NB4 (cell line): ENCODE measurements at regions not wholly inside any gene's neighbourhood (a gene's known extent, or its start where the extent isn't known, plus 50 kb on each side); places are given as distances from the start of the nearest gene placed in this dataset.
"Not testable (repeated sequence)": the region's sequence is repeated elsewhere in the genome, so short reads cannot be mapped to it uniquely, and the experiment has no call there.

Experiments
- DNase-seq: peaks from one replicate; pipeline ENCODE4 v3.0.0; 2010; ENCODE audit warnings: low read depth
- H3K4me3 ChIP-seq: one replicate; pipeline ENCODE4 v1.5.1; 2011; ENCODE audit warnings: mild to moderate bottlenecking, low read depth, low read length, moderate library complexity
- CTCF ChIP-seq: IDR thresholded peaks from one replicate; pipeline ENCODE4 v1.5.1; 2012; ENCODE audit warnings: low read depth, low read length
- MYC ChIP-seq: IDR thresholded peaks from 2 replicates; pipeline ENCODE4 v1.6.1; 2011; ENCODE audit warnings: low read depth, low read length
- POLR2A ChIP-seq: IDR thresholded peaks from 2 replicates; pipeline ENCODE4 v1.6.1; 2011; ENCODE audit warnings: mild to moderate bottlenecking; ENCODE audit not compliant: insufficient read length; ENCODE audit errors: extremely low read depth
- TF ChIP-seq, protein P1 (sequence below): IDR thresholded peaks from 2 replicates; pipeline ENCODE4 v1.6.1; 2011; ENCODE audit warnings: low read depth, low read length

DNA sequence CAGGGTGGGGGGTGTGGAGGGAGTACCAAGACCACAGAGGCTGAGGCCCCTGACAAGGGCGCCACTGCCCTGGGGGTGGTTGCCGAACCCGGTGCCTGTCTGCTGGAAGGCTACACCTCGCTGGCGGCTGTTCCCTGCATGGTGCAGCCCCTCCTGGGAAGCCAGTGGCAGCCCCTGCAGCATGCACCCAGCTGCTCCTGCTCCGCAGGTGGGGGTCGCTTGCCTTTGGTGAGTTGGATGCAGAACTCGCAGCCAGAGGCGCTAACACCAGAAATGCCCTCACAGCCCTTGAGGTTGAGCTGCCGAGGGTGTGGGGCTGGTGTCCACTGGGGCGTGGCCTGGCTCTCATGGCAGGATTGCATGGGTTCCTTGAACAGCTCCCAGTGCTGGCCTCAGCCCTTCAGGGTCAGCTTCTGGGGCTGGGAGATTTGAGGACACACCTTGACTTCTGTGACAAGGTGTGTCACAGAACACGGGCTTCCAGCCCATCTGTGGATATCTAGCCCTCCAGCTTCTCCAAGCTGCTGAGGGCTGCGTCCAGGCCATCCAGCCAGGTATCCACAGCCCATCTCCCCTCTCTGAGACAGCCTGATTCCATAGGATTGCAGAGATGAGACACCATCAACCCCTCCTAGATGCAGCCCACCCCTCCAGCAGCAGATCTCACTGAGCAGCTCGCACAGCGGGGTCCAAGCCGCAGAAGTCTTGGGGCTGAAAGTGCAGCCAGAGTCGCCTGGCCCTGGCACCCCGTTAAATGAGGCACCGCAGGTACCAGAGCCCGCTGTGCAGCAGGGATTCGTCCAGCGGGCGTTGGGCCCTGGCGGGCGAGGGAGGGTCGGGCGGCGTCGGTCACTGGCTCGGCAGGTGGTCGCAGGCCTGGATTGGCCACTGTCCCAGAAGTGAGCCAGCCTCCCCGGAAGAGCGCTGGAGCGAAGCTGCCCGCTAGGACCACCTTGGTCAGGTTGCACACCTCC lies 586.3 kb downstream of the KCNJ18 start:
- no peak for TF ChIP-seq POLR2A
- TF ChIP-seq CTCF, result no peak
- no peak for TF ChIP-seq MYC
- TF ChIP-seq, protein P1, sequence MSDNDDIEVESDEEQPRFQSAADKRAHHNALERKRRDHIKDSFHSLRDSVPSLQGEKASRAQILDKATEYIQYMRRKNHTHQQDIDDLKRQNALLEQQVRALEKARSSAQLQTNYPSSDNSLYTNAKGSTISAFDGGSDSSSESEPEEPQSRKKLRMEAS, result no peak
- DNase-seq, result no peak
- H3K4me3 ChIP-seq, result no peak overlapping the region

- TF ChIP-seq, protein P1, result no peak
- TF ChIP-seq MYC (no peak), CTCF (no peak), POLR2A (no peak)
- DNase-seq, result no peak
- no peak overlapping the region for H3K4me3 ChIP-seq
Measured at GRCh38 chr17:22286337-22287041, 594.2 kb downstream of the KCNJ18 start.

DNA sequence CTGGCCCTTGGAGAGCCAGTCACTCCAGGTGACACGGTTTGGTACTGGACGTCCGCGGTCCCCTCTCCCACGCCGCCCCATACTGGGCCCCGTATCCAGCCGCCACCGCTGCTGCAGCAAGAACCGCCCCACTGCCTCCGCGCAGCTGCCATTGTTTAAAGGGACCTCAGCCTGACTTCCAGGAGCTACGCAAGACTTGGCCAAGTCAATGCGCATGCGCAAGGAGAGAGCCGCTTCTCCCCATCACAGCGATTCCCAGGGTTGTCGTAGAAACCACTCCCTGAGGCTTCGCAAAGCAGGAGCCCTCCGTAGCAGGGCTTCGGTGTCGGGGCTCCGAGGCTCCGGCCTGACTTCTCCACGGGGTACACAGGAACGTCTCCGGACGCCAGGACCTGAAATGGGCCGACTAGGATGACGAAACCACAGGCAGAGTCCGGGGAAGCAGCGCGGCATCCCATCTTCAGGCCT lies 606.2 kb downstream of the KCNJ18 start:
- not testable (repeated sequence) for H3K4me3 ChIP-seq, DNase-seq

- no peak overlapping the region for H3K4me3 ChIP-seq
- no peak for DNase-seq
- TF ChIP-seq, protein P1, result no peak
- TF ChIP-seq CTCF (no peak), MYC (no peak), POLR2A (no peak)
Measured at GRCh38 chr17:22300177-22300576, 607.9 kb downstream of the KCNJ18 start.

DNA sequence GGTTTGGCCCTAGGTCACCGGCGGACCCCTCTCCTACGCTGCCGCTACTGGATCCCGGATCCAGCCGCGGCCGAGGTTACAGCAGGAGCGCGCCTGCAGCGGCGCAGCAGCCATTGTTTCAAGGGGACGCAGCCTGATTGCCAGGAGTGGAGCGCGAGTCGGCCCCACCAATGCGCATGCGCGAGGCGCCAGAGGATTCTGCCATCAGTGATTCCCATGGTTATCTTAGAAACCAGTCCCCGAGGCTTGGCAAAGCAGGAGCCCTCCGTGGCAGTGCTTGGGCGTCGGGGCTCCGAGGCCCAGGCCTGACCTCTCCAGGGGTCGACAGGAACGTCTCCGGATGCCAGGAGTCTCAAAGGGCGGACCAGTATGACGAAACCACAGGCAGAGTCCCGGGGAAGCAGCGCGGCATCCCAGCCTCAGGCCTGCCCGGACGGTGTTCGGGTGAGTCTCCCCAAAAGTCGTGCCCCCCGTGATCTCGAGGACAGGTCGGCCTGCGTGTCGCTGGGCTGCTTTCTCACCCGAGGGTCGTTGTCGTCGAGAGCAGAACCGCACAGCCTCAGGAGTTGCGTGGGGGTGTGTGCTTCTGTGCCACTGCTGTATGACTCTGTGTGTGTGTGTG lies 608.5 kb downstream of the KCNJ18 start:
- H3K4me3 ChIP-seq, result no peak overlapping the region
- TF ChIP-seq CTCF (no peak), MYC (no peak), POLR2A (no peak)
- TF ChIP-seq, protein P1, result no peak
- DNase-seq, result no peak

DNA sequence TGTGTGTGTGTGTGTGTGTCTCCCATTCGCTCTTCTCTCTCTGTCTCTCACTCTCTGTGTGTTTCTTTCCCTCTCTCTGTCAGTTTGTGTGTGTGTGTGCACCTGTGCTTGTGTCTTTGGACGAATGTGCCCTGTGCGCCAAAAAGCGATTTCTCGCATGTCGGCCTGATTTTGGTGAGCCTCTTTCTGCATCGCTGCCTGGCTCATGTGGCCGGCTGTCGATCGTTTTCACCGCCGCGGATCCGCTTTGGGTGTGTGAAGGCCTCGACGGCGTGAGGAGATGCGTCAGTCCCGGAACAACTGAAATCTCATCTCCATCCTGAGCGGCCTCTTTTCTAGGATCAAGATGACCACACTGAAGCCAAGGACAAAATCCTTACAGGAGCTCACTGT lies 609.0 kb downstream of the KCNJ18 start:
- TF ChIP-seq MYC (no peak), CTCF (no peak), POLR2A (no peak)
- TF ChIP-seq, protein P1, result no peak
- H3K4me3 ChIP-seq, result no peak overlapping the region
- DNase-seq, result no peak
